Stimulated activated CD8-positive, alpha-beta memory T cell treated with anti-CD3 and anti-CD28 coated beads, Interleukin-7, amount 100 ng/mL, for 24 hours (primary cell): ENCODE measurements at regions not wholly inside any gene's neighbourhood (a gene's known extent, or its start where the extent isn't known, plus 50 kb on each side); places are given as distances from the start of the nearest gene placed in this dataset.

Experiments used
- DNase-seq: peaks from one replicate; pipeline ENCODE4 v3.0.0-alpha.2; 2020; ENCODE audit warnings: low read depth

DNA sequence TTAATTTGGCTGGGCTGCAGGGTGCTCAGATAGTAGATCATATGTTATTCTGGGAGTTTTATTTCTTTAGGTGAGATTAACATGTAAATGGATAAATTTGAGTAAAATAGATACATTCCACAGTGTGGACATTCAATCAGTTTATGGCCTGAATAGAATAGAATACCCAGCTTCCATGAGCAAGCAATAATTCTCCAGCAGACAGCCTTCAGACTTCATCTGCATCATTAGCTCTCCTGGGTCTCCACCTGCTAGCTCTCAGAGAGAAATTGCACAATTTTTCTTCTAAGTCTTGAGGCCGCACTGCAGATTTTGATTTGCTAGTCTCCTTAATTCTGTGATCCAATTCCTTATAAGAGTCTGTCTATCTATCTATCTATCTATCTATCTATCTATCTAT is 420.3 kb upstream of the BOD1L1 start:
- DNase-seq: no peak

GRCh38 chr4:14049946-14050345 is 422.4 kb upstream of the BOD1L1 start:
- no peak for DNase-seq

DNA sequence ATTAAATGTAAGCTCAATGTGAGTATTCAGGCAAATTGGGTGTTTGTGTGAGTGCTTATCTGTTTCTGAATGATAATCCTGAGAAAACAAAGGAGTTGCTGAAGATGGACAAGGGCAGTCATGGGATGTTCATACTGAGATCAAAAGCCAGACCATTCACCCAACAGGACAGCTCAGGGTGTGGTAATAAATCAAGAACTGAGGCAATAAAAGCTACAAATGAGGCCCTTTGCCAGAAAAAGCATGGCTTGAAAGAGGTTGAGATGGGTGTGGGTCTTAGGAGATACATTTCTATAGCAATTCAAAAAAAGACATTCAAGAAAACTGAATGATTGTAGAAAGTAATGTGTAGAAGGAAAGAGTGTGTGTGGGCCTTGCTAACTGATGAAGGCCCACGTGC is 425.8 kb upstream of the BOD1L1 start:
- DNase-seq: no peak

DNA sequence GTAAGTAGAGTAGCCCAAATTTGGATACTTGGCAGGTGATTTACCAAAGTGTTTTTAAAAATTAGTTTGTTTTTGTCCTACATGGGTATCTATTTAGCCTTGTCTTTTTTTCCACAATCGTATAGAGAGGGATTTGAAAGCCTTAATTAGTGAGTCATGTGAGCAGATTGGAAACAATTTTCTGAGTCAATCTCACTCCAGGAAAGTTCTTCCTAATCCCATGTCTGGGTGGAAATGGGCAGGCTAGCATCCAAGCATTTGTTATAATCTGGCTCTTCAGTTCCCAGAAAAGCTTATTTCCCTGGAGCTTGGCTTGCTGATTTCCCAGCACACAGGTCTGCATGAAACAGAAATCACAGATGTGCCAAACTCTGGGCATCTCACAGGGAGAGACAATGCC is 426.9 kb upstream of the BOD1L1 start:
- DNase-seq: no peak

DNA sequence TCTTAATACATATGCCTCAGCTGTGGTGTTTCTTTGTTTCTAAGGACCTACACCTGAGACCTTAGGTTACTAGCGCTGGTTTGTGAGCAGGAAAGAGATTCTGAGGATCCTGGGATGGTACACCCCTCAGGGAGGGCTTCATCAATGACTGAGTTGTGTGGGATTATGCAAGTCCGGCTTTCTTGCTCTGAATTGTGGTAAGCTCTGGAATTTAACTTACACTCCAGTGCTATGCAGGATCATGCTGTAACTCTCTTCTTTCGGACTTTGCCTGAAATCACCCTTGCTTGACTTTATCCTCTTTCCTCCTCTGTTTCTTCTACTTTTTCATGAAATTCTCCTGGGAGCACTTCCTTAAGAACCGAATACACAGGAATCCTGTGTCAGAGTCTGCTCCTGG is 431.5 kb upstream of the BOD1L1 start:
- DNase-seq: no peak

GRCh38 chr4:14064984-14065383 is 437.5 kb upstream of the BOD1L1 start:
- no peak for DNase-seq

DNA sequence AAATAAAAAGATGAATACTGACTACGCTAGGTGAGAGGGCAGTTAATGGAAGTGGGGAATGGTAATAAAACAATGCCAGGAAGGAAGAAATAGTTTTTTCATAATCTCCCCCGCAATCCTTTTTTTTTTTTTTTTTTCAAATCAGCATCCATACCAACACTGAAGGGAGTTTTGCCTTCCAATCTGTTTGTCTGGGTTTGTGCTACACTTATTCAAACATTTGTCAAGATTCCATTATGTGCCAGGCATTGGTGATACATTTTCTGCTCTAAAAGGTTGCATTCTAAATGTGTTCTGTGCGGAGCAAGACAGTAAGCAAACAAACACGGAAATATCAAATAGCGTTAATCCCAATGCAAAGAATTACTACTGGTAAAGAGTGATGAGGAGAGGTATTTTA is 437.9 kb upstream of the BOD1L1 start:
- no peak for DNase-seq

- no peak for DNase-seq
These were observed 439.5 kb upstream of the BOD1L1 start for GRCh38 chr4:14066979-14067378.

- DNase-seq: no peak
These were observed 442.4 kb upstream of the BOD1L1 start for GRCh38 chr4:14069886-14070285.

DNA sequence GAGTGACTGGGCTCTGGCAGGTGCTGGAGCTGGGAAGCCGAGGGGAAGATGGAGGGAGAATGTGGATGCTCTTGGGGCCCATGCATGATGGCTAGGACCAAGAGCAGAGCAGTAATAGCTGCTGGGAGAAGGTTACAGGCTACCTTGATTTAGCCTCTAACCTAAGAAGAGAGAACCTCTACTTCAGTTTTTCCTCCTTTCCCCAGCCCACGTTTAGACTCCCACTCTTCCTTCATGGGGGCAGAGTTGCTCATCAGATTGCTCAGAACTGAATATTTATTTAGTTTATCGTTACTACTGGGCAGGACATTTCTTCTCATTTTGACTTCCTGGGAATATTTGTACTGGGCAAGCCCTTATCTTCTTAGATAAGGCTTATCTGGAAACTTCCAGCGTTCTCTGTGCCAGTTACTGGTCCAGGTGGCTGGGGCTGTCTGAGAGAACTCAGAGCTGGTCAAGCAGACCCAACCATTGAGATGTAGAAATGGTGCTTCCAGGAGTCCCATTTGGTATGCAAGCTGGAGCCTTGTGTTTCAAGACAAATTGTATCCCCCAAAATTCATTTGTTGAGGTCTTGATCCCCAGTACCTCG is 442.9 kb upstream of the BOD1L1 start:
- DNase-seq: no peak

DNA sequence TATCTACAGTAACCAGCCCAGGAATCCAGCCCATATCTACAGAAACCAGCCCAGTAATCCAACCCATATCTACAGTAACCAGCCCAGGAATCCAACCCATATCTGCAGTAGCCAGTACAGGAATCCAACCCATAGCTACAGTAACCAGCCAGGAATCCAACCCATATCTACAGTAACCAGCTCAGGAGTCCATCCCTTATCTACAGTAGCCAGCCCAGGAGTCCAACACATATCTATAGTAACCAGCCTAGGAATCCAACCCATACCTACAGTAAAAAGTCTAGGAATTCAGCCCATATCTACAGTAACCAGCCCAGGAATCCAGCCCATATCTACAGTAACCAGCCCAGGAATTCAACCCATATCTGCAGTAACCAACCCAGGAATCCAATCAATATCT is 445.0 kb upstream of the BOD1L1 start:
- DNase-seq: no peak

- DNase-seq: no peak
These were observed 449.3 kb upstream of the BOD1L1 start for GRCh38 chr4:14076776-14077175.

- DNase-seq: no peak
These were observed 450.8 kb upstream of the BOD1L1 start for GRCh38 chr4:14078326-14078725.

DNA sequence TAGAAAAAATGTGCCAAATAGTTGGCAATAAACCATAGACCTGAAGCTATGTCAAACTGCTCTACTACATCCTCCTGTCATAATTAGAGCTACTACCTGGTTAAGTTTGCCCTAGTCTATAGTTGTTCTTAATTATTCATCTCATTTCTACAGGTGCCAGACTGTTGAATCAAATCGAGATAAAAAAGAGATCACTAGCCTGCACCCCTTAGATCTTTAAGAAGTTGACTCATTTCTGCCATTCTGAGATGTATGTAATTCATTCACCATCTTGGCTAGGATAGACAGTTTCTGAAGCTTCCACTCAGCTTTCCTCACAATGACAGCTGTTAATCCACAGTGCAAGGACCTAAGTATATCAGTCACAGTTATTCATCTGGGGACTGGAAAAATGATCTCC is 452.1 kb upstream of the BOD1L1 start:
- DNase-seq: no peak

DNA sequence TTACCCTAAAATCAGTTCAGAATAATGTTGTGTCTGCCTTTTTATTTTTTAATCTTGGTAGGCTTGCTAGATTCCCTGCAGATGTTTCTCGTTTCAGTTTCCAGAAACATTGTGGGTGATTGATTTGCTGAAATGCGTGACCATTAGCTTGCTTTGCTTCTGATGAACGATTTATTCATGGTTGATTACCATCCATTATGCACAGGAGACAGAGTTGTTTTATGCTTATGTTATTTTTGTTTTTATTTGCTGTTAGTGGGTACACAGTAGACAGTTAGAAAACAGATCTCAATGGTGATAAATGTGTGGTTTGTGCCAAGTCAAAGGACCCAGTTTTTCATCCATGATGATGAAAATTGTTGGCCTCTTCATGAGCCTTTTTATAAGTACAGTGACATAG is 455.6 kb upstream of the BOD1L1 start:
- DNase-seq: no peak

GRCh38 chr4:14084598-14084997 is 457.1 kb upstream of the BOD1L1 start:
- no peak for DNase-seq

- DNase-seq: no peak
These were observed 459.9 kb upstream of the BOD1L1 start for GRCh38 chr4:14087459-14087858.

GRCh38 chr4:14087921-14088320 is 460.4 kb upstream of the BOD1L1 start:
- DNase-seq: no peak

DNA sequence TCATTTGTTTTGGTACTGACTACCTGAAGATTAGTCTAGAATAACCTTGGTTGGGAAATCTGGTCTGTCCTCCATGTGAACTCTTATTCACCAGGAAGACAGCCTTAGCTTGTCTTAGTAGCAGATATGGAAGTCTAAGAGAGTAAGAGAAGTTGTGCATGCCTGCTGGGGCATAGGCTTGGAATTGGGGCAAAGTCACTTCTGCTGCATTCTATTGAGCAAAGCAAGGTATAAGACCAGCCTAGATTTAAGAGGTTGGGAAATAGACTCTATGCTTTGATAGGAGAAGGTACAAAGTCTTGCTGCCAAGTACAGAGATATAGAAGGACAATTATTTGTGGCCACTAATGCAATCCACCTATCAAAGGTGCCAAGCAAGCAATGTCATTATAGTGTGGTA is 464.0 kb upstream of the BOD1L1 start:
- no peak for DNase-seq

DNA sequence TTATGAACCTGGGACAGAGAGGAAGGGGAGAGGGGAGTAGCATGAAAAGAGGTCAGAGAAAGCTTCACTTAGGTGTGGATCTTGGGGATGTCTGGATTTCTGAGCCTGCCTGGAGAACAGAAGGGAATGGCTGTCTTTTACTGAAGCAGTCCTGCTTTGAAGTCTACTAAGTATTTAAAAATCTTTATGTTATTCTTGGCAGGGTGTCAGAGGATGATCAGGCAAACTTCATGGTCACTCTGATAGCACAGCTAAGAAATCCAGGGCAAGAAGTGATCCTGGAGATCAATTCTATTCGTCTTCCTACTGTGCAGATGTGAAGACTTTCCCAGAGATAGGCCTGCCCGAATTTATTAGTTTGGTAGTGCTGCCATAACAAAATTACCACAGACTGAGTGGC is 464.4 kb upstream of the BOD1L1 start:
- no peak for DNase-seq

GRCh38 chr4:14092741-14093140 is 465.2 kb upstream of the BOD1L1 start:
- no peak for DNase-seq

DNA sequence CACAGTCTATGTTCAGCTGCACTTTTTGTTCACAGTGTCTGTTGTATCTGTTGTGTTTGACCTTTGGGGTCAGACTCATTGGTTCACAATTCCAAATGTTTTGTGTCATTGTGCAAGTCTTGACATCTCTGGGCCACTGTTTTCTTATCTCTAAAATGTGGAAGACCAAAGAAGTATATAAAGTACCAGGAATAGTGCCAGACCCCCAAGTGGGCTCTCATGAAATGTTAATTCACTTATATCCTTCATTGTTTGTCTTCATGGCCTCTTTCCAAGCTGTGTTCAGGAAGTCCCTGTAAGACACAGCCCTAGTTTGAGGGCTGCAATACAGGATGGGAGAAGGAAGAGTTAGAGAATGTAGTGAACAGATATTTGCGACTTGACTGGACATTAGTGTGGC is 468.3 kb upstream of the BOD1L1 start:
- no peak for DNase-seq

- DNase-seq: no peak
These were observed 469.0 kb upstream of the BOD1L1 start for GRCh38 chr4:14096396-14096965.

- no peak for DNase-seq
These were observed 472.8 kb upstream of the BOD1L1 start for GRCh38 chr4:14100349-14100748.

- DNase-seq: no peak
These were observed 482.9 kb upstream of the BOD1L1 start for GRCh38 chr4:14110407-14110806.
